K562 (cell line): ENCODE measurements at regions not wholly inside any gene's neighbourhood (a gene's known extent, or its start where the extent isn't known, plus 50 kb on each side); places are given as distances from the start of the nearest gene placed in this dataset.

Experiments
- HNRNPL ChIP-seq: fragments of 200-400 bp; formaldehyde crosslinking; IDR thresholded peaks from 2 replicates; pipeline ENCODE4 v1.6.1; 2017; ENCODE audit warnings: low read depth, mild to moderate bottlenecking, low read length
- SMARCC2 ChIP-seq: fragments of 450-650 bp; IDR thresholded peaks from 2 replicates; pipeline ENCODE4 v1.6.1; 2017; ENCODE audit warnings: antibody characterized with exemption, moderate library complexity, mild to moderate bottlenecking, low read depth
- TF ChIP-seq, protein P1 (sequence below): fragments of 450-650 bp; IDR thresholded peaks from 2 replicates; pipeline ENCODE4 v1.6.1; 2016; ENCODE audit warnings: mild to moderate bottlenecking, moderate library complexity
- TF ChIP-seq, protein P2 (sequence below): IDR thresholded peaks from 2 replicates; pipeline ENCODE4 v1.6.1; 2016; ENCODE audit warnings: missing genetic modification characterization, missing compliant biosample characterization

GRCh38 chr7:46126675-46127300 is 205.7 kb upstream of the IGFBP3 start (continued):
- TF ChIP-seq, protein P1, sequence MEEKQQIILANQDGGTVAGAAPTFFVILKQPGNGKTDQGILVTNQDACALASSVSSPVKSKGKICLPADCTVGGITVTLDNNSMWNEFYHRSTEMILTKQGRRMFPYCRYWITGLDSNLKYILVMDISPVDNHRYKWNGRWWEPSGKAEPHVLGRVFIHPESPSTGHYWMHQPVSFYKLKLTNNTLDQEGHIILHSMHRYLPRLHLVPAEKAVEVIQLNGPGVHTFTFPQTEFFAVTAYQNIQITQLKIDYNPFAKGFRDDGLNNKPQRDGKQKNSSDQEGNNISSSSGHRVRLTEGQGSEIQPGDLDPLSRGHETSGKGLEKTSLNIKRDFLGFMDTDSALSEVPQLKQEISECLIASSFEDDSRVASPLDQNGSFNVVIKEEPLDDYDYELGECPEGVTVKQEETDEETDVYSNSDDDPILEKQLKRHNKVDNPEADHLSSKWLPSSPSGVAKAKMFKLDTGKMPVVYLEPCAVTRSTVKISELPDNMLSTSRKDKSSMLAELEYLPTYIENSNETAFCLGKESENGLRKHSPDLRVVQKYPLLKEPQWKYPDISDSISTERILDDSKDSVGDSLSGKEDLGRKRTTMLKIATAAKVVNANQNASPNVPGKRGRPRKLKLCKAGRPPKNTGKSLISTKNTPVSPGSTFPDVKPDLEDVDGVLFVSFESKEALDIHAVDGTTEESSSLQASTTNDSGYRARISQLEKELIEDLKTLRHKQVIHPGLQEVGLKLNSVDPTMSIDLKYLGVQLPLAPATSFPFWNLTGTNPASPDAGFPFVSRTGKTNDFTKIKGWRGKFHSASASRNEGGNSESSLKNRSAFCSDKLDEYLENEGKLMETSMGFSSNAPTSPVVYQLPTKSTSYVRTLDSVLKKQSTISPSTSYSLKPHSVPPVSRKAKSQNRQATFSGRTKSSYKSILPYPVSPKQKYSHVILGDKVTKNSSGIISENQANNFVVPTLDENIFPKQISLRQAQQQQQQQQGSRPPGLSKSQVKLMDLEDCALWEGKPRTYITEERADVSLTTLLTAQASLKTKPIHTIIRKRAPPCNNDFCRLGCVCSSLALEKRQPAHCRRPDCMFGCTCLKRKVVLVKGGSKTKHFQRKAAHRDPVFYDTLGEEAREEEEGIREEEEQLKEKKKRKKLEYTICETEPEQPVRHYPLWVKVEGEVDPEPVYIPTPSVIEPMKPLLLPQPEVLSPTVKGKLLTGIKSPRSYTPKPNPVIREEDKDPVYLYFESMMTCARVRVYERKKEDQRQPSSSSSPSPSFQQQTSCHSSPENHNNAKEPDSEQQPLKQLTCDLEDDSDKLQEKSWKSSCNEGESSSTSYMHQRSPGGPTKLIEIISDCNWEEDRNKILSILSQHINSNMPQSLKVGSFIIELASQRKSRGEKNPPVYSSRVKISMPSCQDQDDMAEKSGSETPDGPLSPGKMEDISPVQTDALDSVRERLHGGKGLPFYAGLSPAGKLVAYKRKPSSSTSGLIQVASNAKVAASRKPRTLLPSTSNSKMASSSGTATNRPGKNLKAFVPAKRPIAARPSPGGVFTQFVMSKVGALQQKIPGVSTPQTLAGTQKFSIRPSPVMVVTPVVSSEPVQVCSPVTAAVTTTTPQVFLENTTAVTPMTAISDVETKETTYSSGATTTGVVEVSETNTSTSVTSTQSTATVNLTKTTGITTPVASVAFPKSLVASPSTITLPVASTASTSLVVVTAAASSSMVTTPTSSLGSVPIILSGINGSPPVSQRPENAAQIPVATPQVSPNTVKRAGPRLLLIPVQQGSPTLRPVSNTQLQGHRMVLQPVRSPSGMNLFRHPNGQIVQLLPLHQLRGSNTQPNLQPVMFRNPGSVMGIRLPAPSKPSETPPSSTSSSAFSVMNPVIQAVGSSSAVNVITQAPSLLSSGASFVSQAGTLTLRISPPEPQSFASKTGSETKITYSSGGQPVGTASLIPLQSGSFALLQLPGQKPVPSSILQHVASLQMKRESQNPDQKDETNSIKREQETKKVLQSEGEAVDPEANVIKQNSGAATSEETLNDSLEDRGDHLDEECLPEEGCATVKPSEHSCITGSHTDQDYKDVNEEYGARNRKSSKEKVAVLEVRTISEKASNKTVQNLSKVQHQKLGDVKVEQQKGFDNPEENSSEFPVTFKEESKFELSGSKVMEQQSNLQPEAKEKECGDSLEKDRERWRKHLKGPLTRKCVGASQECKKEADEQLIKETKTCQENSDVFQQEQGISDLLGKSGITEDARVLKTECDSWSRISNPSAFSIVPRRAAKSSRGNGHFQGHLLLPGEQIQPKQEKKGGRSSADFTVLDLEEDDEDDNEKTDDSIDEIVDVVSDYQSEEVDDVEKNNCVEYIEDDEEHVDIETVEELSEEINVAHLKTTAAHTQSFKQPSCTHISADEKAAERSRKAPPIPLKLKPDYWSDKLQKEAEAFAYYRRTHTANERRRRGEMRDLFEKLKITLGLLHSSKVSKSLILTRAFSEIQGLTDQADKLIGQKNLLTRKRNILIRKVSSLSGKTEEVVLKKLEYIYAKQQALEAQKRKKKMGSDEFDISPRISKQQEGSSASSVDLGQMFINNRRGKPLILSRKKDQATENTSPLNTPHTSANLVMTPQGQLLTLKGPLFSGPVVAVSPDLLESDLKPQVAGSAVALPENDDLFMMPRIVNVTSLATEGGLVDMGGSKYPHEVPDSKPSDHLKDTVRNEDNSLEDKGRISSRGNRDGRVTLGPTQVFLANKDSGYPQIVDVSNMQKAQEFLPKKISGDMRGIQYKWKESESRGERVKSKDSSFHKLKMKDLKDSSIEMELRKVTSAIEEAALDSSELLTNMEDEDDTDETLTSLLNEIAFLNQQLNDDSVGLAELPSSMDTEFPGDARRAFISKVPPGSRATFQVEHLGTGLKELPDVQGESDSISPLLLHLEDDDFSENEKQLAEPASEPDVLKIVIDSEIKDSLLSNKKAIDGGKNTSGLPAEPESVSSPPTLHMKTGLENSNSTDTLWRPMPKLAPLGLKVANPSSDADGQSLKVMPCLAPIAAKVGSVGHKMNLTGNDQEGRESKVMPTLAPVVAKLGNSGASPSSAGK: no peak
- TF ChIP-seq HNRNPL (no peak), SMARCC2 (no peak)
- TF ChIP-seq, protein P2, sequence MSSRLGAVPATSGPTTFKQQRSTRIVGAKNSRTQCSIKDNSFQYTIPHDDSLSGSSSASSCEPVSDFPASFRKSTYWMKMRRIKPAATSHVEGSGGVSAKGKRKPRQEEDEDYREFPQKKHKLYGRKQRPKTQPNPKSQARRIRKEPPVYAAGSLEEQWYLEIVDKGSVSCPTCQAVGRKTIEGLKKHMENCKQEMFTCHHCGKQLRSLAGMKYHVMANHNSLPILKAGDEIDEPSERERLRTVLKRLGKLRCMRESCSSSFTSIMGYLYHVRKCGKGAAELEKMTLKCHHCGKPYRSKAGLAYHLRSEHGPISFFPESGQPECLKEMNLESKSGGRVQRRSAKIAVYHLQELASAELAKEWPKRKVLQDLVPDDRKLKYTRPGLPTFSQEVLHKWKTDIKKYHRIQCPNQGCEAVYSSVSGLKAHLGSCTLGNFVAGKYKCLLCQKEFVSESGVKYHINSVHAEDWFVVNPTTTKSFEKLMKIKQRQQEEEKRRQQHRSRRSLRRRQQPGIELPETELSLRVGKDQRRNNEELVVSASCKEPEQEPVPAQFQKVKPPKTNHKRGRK: no peak
